GM12892 (cell line): ENCODE measurements at regions not wholly inside any gene's neighbourhood (a gene's known extent, or its start where the extent isn't known, plus 50 kb on each side); places are given as distances from the start of the nearest gene placed in this dataset.

ENCODE experiments used
- POLR2A ChIP-seq: IDR thresholded peaks from 2 replicates; pipeline ENCODE4 v1.6.1; 2011; ENCODE audit warnings: low read depth, low read length, control low read depth
- POLR2AphosphoS5 ChIP-seq: IDR thresholded peaks from 2 replicates; pipeline ENCODE4 v1.6.1; 2011; ENCODE audit warnings: low read depth, low read length, control low read depth
- TAF1 ChIP-seq: IDR thresholded peaks from 2 replicates; pipeline ENCODE4 v1.6.1; 2011; ENCODE audit warnings: low read depth, mild to moderate bottlenecking, control low read depth, low read length, borderline replicate concordance

DNA sequence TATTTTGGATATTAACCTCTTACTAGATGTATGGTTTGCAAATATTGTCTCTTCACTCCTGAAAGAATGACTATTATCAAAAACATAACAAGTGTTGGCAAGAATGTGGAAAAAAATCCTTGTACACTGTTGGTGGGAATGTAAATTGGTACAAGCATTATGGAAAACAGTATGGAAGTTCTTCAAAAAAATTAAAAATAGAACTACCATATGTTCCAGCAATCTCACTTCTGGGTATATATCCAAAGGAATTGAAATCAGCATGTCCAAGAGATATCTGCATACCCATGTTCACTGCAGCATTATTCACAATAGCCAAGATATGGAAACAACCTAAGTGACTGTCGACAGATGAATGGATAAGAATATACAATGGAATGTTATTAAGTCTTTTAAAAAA is 61.6 kb upstream of the KIT start:
- TF ChIP-seq POLR2A, result no peak
- no peak for TF ChIP-seq TAF1
- no peak for TF ChIP-seq POLR2AphosphoS5
